Kidney (tissue), 13 donors: ENCODE measurements at regions not wholly inside any gene's neighbourhood (a gene's known extent, or its start where the extent isn't known, plus 50 kb on each side); places are given as distances from the start of the nearest gene placed in this dataset.
A peak's percentile ranks its signal among the peaks of the same experiment; 100 is the strongest.

Experiments used
- DNase-seq, 5 donors: peaks; one replicate each; pipeline ENCODE4 v3.0.0-alpha.2; 2013 to 2020
- FAIRE-seq: peaks from 2 replicates; lab custom pipeline; 2012; peaks lifted over from hg19 to GRCh38; lab: Jason Lieb, UNC
- H3K27ac ChIP-seq, 2 donors: one replicate each; pipeline ENCODE4 v1.7.0; 2013; ENCODE audit warnings: low read depth in 2 of 2, low read length in 2 of 2, inconsistent platforms in 1 of 2
- H3K27me3 ChIP-seq: one replicate; pipeline ENCODE4 v1.7.1; 2013; ENCODE audit warnings: low read length, inconsistent platforms; ENCODE audit not compliant: control insufficient read depth, insufficient read depth
- H3K36me3 ChIP-seq, 3 donors: one replicate each; pipeline versions ENCODE4 v1.7.0 to v1.7.1; 2013; ENCODE audit warnings: low read length in 3 of 3, control low read depth in 1 of 3, inconsistent platforms in 1 of 3; ENCODE audit not compliant: insufficient read depth in 3 of 3, control insufficient read depth in 2 of 3
- H3K4me1 ChIP-seq, 3 donors: one replicate each; pipeline versions ENCODE4 v1.7.0 to v1.7.1; 2013; ENCODE audit warnings: low read length in 3 of 3, inconsistent platforms in 1 of 3, low read depth in 1 of 3; ENCODE audit not compliant: control insufficient read depth in 2 of 3, insufficient read depth in 2 of 3
- H3K4me3 ChIP-seq, 3 donors: one replicate each; pipeline versions ENCODE4 v1.7.0 to v1.8.1; 2013; ENCODE audit warnings: low read length in 3 of 3, control low read depth in 1 of 3, inconsistent platforms in 1 of 3
- H3K9ac ChIP-seq, 3 donors: one replicate each; pipeline versions ENCODE4 v1.7.0 to v1.7.1; 2013; ENCODE audit warnings: low read length in 3 of 3, control low read depth in 1 of 3, inconsistent platforms in 1 of 3
- H3K9me3 ChIP-seq, 3 donors: one replicate each; pipeline versions ENCODE4 v1.7.0 to v1.7.1; 2013; ENCODE audit warnings: low read length in 3 of 3, control low read depth in 1 of 3, inconsistent platforms in 1 of 3; ENCODE audit not compliant: control insufficient read depth in 2 of 3, insufficient read depth in 1 of 3
- intact Hi-C: fragments of 100-400 bp; cut with DNase I; formaldehyde crosslinking; loops from one replicate; pipeline ENCODE4 v1.11.1; 2022
- TF ChIP-seq, protein P1 (sequence below): IDR thresholded peaks from 3 replicates; pipeline ENCODE4 v1.5.1; 2012; ENCODE audit warnings: mild to moderate bottlenecking, moderate library complexity, borderline replicate concordance; ENCODE audit not compliant: insufficient read depth; ENCODE audit errors: extremely low read depth
- donor health status: control.
- donor health status: control.
- donor health status: control.
- donor health status: control.
- donor health status: control.
- donor health status: DM: yes; HTN: yes; CAD: no.
- donor health status: Normal renal cell carcinoma (clear cell type).

DNA sequence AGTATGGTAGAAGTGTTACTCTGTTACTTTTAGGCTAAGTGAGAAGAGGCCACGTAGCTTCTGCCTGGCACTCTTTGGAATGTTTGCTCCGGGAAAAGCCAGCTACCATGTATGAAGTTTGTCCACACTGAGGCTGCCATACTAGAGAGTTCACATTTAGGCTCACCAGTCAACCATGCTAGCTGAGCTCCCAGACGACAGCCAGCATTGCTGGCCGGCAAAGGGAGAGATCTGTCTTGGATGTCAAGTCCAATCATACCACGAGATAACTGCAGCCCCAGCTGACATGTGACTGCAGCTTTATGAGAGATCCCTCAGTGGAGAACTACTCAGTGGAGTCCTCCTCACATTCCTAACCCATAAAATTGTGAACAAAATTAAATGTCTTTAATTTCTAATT, 321.2 kb upstream of the F9 start:
- TF ChIP-seq, protein P1, sequence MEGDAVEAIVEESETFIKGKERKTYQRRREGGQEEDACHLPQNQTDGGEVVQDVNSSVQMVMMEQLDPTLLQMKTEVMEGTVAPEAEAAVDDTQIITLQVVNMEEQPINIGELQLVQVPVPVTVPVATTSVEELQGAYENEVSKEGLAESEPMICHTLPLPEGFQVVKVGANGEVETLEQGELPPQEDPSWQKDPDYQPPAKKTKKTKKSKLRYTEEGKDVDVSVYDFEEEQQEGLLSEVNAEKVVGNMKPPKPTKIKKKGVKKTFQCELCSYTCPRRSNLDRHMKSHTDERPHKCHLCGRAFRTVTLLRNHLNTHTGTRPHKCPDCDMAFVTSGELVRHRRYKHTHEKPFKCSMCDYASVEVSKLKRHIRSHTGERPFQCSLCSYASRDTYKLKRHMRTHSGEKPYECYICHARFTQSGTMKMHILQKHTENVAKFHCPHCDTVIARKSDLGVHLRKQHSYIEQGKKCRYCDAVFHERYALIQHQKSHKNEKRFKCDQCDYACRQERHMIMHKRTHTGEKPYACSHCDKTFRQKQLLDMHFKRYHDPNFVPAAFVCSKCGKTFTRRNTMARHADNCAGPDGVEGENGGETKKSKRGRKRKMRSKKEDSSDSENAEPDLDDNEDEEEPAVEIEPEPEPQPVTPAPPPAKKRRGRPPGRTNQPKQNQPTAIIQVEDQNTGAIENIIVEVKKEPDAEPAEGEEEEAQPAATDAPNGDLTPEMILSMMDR: no peak
- no peaks in the 10 kb centered on the region for H3K36me3 ChIP-seq
- H3K27ac ChIP-seq: no peak overlapping the region
- no peaks in the 10 kb centered on the region for H3K4me1 ChIP-seq
- no peak overlapping the region for H3K4me3 ChIP-seq
- DNase-seq: no peak
- H3K9me3 ChIP-seq: no peaks in the 10 kb centered on the region
- H3K27me3 ChIP-seq: peaks cover 4% of the 10 kb centered on the region
- intact Hi-C loops: no loop called here
- no peak for FAIRE-seq
- H3K9ac ChIP-seq: no peak overlapping the region

DNA sequence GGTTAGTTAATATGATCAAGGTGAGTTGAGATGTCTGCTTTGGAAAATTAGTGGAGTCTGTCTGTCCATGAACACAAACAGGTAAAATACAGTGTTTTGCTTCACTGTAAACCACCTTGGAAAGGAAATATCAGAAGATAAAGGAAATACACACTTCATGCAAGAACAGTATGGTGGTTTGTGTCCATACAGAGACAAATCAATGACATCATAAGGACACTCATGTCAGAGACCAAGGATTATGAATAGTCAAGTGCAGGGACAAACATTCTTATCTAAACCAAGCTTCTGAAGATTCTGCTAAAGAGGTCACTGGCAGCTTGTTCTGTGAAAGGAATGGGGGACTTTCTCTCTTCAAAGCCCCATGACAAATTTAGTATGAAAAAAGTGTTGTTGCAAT, 322.9 kb upstream of the F9 start:
- TF ChIP-seq, protein P1: no peak
- H3K4me3 ChIP-seq: no peak overlapping the region
- H3K27me3 ChIP-seq: peaks cover 4% of the 10 kb centered on the region
- no peak overlapping the region for H3K27ac ChIP-seq
- H3K9ac ChIP-seq: no peak overlapping the region
- FAIRE-seq: no peak
- no peak for DNase-seq
- intact Hi-C loops: no loop called here
- H3K36me3 ChIP-seq: no peaks in the 10 kb centered on the region
- no peaks in the 10 kb centered on the region for H3K4me1 ChIP-seq
- no peaks in the 10 kb centered on the region for H3K9me3 ChIP-seq

DNA sequence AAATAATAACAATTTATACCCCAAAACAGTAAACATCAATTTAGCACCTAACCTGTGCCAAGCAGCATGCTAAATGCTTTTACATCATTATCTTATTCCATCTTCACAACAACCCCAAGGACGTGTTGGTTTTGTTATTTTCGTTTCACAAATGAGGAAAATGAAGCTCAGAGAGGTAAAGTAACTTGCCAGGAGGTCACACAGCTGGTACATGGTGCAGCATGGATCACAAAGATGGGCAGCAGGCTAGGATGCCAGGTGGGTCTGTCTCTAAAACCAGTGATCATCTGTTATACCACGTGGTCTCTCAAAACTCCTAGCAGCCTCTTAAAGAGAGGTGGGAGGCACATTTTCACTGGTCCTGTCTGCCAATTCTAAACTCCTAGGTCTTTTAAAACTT, 323.6 kb upstream of the F9 start:
- peaks cover 4% of the 10 kb centered on the region for H3K27me3 ChIP-seq
- no peaks in the 10 kb centered on the region for H3K4me1 ChIP-seq
- FAIRE-seq (no peak), DNase-seq (no peak)
- no peaks in the 10 kb centered on the region for H3K9me3 ChIP-seq
- intact Hi-C loops: no loop called here
- TF ChIP-seq, protein P1: no peak
- no peak overlapping the region for H3K4me3 ChIP-seq
- no peak overlapping the region for H3K27ac ChIP-seq
- no peak overlapping the region for H3K9ac ChIP-seq
- no peaks in the 10 kb centered on the region for H3K36me3 ChIP-seq

DNA sequence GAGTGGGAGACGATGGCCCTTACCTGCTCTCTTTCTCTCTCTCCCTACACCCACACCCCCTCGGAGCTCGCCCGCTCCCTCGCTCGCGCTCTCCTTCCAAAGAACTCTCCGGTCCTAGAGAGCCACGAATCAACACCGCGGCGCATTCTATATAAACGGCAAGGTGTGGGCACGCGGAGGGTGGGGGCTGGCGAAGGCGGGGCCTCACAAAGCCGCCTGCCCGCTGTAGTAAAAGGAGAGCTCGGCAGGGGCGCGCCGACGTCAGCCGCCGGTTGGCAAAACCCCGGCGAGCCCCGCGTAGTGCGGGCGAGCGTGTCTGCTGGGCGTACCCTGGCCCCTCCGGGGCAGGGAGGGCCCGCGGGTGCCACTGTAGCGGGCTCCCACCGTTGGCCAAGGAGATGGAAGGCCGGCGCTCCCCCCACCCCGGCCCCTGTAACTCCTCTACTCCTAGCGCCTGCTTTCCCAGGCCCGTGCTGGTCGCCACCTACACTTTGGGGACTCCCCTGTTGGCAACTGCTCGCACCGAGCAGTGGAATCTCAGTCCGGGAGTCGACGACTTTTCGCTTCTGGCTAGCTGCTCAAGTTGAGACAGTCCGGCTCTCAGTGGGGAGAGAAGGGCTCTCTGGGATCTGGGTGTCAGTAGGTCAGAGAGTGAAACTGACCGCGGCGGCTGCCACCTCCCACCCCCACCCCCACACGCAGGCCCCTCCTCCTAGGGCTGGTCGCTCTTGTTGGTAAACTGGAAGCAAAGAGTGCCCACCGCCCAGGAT, 325.5 kb upstream of the F9 start:
- H3K27ac ChIP-seq: no peak overlapping the region
- DNase-seq (peak; percentile 74 to 80 (median 74)), FAIRE-seq (no peak)
- H3K9ac ChIP-seq: peak overlapping the region in 2 of 3 donors; percentile 24 to 51
- peak overlapping the region; percentile 41 to 55 (median 52) for H3K4me3 ChIP-seq
- no peaks in the 10 kb centered on the region for H3K9me3 ChIP-seq
- intact Hi-C loops: no loop called here
- TF ChIP-seq, protein P1: no peak
- peaks cover 4% of the 10 kb centered on the region for H3K27me3 ChIP-seq
- H3K4me1 ChIP-seq: no peaks in the 10 kb centered on the region
- H3K36me3 ChIP-seq: no peaks in the 10 kb centered on the region
